Omental fat pad (tissue), 3 donors: ENCODE measurements at regions not wholly inside any gene's neighbourhood (a gene's known extent, or its start where the extent isn't known, plus 50 kb on each side); places are given as distances from the start of the nearest gene placed in this dataset.
A peak's percentile ranks its signal among the peaks of the same experiment; 100 is the strongest.
"Not testable (repeated sequence)": the region's sequence is repeated elsewhere in the genome, so short reads cannot be mapped to it uniquely, and the experiment has no call there.

ENCODE experiments used
- ATAC-seq: fragments of 150-250 bp; one replicate; pipeline ENCODE4 v1.9.1; 2016; ENCODE audit warnings: mild to moderate bottlenecking, moderate library complexity; ENCODE audit not compliant: low FRiP score
- DNase-seq: peaks from one replicate; pipeline ENCODE4 v3.0.0-alpha.2; 2019; ENCODE audit warnings: low spot score
- CTCF ChIP-seq, 3 donors: fragments of 450-650 bp; IDR thresholded peaks; one replicate each; pipeline ENCODE4 v1.5.1; 2016 to 2017; ENCODE audit warnings: antibody characterized with exemption in 3 of 3, mild to moderate bottlenecking in 3 of 3, moderate library complexity in 2 of 3

DNA sequence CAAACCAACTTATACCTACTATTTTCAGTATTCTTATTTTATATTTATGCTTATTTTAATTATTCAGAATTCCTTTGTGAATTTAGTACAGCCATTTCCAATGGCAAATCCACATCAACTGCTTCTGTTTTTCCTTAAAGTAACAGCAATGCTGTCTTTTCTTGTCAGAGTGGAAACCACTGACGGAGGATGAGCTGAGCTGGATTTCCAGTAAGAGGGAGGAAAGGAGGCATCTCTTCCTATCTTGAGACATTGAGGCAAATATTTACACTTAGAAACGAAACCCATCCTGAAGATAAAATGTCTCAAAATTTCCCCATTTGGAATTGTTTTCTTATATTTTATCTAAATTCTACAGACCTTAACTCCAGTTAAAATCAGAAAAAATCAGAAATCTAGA is 66.1 kb upstream of the SLC44A3 start:
- no peak for TF ChIP-seq CTCF (IDR thresholded peaks at IDR 0.05)
- ATAC-seq = peak; percentile 52
- DNase-seq = no peak

DNA sequence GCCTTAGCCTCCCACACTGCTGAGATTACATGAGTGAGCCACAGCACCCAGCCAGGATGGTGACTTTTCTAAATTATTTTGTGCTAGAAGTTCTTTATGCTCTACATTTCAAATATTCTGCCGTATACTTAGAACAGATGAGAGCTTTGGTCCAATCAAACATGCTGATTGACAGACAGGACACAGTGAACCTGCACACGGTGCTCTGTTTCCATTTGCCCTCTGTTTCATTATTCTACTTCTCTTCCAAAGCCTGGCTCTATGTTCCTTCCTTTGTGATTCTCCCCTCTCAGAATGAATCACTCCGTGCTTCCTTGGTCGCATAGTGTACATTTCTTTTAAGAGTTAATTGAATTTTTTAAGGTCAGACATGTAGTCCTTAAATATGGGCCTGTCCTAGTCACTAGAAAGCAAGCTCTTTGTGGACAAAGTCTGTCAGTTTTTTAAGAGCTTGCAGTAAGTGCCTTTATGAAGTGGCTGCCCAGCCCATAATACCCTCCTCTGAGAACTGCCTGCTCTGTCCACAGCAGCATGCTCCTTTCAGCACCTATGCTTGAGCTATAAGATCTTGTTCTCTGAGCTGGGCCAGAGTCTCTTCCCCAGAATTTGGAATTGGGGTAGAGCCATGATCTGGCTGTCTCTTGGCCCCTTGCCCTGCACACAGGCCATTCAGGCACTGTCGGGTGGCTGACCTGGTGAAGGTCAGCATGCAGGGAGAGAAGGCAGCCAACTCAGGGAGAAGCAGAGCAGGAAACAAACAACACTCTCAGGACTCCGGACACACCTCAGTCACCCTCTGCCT is 66.8 kb upstream of the SLC44A3 start:
- no peak for TF ChIP-seq CTCF (IDR thresholded peaks at IDR 0.05)
- no peak for DNase-seq
- ATAC-seq = peak; percentile 41

DNA sequence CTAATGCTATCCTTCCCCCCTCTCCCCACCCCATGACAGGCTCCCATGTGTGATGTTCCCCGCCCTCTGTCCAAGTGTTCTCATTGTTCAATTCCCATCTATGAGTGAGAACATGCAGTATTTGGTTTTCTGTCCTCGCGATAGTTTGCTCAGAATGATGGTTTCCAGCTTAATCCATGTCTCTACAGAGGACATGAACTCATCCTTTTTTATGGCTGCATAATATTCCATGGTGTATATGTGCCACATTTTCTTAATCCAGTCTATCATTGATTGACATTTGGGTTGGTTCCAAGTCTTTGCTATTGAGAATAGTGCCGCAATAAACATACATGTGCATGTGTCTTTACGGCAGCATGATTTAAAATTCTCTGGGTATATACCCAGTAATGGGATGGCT is 68.7 kb upstream of the SLC44A3 start:
- DNase-seq, ATAC-seq: not testable (repeated sequence)

DNA sequence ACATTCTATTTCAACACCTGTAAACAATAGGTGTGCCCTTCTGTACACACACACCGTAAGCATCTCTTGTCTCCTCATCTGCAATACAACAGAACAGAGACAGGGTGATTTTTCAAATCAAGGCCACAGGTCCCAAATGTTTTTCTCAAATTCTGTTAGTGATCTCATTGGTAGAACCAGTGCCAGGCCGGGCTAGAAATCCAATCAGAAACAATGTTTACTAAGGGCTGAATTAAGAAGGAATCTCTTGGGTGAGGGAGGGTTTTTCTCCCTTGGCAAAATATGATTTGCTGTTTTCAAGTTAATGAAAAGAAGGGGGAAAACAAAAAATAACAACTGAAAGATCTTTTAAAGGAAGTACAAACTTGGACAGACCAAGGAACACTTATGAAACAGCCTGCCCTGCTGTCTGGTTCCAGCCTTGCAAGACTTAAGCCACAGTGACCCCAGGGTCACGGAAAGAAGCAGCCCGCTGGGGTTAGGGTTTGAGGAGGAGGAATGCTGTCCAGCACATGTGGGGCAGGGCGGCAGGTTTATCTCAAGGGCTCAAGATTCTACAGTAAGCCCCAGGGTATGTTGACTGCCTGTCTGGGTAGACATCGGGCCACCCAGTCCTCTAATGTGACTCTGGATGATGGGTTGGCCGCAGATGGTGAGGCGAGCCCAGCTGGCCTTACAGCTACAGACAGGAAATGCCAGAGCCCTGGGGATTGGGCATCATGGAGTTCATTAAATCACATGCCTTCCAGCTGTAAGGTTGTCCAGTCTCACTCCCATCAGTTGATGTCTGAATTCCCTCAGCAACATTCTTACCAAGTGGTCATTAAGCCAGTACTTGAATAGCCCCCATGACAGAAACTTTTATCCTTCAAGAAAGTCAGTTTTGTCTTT is 73.3 kb upstream of the SLC44A3 start:
- TF ChIP-seq CTCF (IDR thresholded peaks at IDR 0.05) = no peak
- DNase-seq (no peak), ATAC-seq (peak; percentile 39)

- no peak for TF ChIP-seq CTCF (IDR thresholded peaks at IDR 0.05)
- ATAC-seq = no peak
- DNase-seq = no peak
Measured at GRCh38 chr1:94745742-94746141, 74.4 kb upstream of the SLC44A3 start.

DNA sequence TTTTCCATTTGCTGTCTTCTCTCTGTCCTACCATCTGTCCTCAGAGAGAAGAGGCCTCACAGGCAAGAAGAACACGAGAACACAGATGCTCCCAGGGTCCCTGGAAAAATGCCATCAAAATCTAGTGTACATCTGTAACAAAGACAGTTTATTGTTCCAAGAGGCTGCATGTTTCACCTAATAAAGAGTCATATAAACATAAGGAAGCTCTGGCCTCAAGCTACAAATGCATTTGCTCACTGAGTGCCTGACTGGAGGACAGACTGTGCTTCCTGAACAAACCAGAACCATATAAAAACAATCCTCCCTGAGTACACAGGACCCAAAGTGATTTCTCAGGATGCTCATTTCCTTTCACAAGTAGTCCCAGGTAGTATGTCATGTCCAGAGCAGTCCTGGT is 76.3 kb upstream of the SLC44A3 start:
- ATAC-seq = no peak
- no peak for DNase-seq
- TF ChIP-seq CTCF (IDR thresholded peaks at IDR 0.05) = no peak

GRCh38 chr1:94741996-94742395 is 78.2 kb upstream of the SLC44A3 start:
- no peak for TF ChIP-seq CTCF (IDR thresholded peaks at IDR 0.05)
- no peak for DNase-seq
- no peak for ATAC-seq
